DOHH2 (cell line): ENCODE measurements at regions not wholly inside any gene's neighbourhood (a gene's known extent, or its start where the extent isn't known, plus 50 kb on each side); places are given as distances from the start of the nearest gene placed in this dataset.

Experiments used
- H3F3A ChIP-seq: fragments of 200-600 bp; sonication (generic), shearing (Covaris generic); 2 replicates; pipeline ENCODE4 v1.6.0; 2016; ENCODE audit warnings: antibody characterized with exemption, mild to moderate bottlenecking; ENCODE audit not compliant: control insufficient read depth, insufficient read depth
- H3K27ac ChIP-seq: fragments of 200-600 bp; sonication (generic); 2 replicates; pipeline ENCODE4 v1.5.1; 2014; ENCODE audit warnings: low read depth, mild to moderate bottlenecking, low read length, moderate library complexity
- H3K27me3 ChIP-seq: fragments of 200-600 bp; sonication (generic); 2 replicates; pipeline ENCODE4 v1.6.1; 2014; ENCODE audit warnings: mild to moderate bottlenecking, low read length, mixed read lengths; ENCODE audit not compliant: control insufficient read depth
- H3K36me3 ChIP-seq: fragments of 200-600 bp; sonication (generic); 2 replicates; pipeline ENCODE4 v1.6.1; 2014; ENCODE audit warnings: mild to moderate bottlenecking, low read length, moderate library complexity, mixed read lengths; ENCODE audit not compliant: control insufficient read depth
- H3K4me1 ChIP-seq: fragments of 200-600 bp; sonication (generic); 2 replicates; pipeline ENCODE4 v1.6.1; 2014; ENCODE audit warnings: mild to moderate bottlenecking, low read length, mixed read lengths; ENCODE audit not compliant: control insufficient read depth
- H3K4me2 ChIP-seq: fragments of 200-600 bp; sonication (generic); 2 replicates; pipeline ENCODE4 v1.6.0; 2014; ENCODE audit warnings: mild to moderate bottlenecking, low read length, moderate library complexity
- H3K4me3 ChIP-seq: fragments of 200-600 bp; sonication (generic); 2 replicates; pipeline ENCODE4 v1.5.1; 2014; ENCODE audit warnings: mild to moderate bottlenecking, low read length, mixed read lengths
- H3K79me2 ChIP-seq: fragments of 200-600 bp; sonication (generic); 2 replicates; pipeline ENCODE4 v1.6.1; 2014; ENCODE audit warnings: mild to moderate bottlenecking, low read length, mixed read lengths; ENCODE audit not compliant: control insufficient read depth
- H3K9me2 ChIP-seq: fragments of 200-600 bp; sonication (generic); replicated peaks from 2 replicates; pipeline ENCODE4 v1.6.1; 2014; ENCODE audit warnings: mild to moderate bottlenecking, low read length, mixed read lengths; ENCODE audit not compliant: control insufficient read depth
- H3K9me3 ChIP-seq: fragments of 200-600 bp; sonication (generic); 2 replicates; pipeline ENCODE4 v1.6.1; 2014; ENCODE audit warnings: antibody characterized with exemption, low read length, mixed read lengths; ENCODE audit not compliant: control insufficient read depth, insufficient read depth
- H4K20me1 ChIP-seq: fragments of 200-600 bp; sonication (generic); 2 replicates; pipeline ENCODE4 v1.6.0; 2014; ENCODE audit warnings: low read depth, mild to moderate bottlenecking, antibody characterized with exemption, low read length, moderate library complexity; ENCODE audit not compliant: control insufficient read depth, insufficient read depth
- CTCF ChIP-seq: fragments of 200-600 bp; sonication (generic); IDR thresholded peaks from one replicate; pipeline ENCODE4 v1.5.1; 2014; ENCODE audit warnings: antibody characterized with exemption, mild to moderate bottlenecking, low read depth, low read length; ENCODE audit not compliant: poor library complexity, severe bottlenecking
- EZH2phosphoT487 ChIP-seq: fragments of 200-600 bp; sonication (generic); IDR thresholded peaks from 2 replicates; pipeline ENCODE4 v1.6.1; 2017; ENCODE audit warnings: borderline replicate concordance, mild to moderate bottlenecking, antibody characterized with exemption, low read length, moderate library complexity, mixed read lengths

GRCh38 chr16:76900285-76901263 is 290.4 kb upstream of the MON1B start:
- Histone ChIP-seq H3F3A (no peaks in the 10 kb centered on the region), H3K79me2 (no peaks in the 10 kb centered on the region)
- TF ChIP-seq EZH2phosphoT487 (no peak), CTCF (no peak)

DNA sequence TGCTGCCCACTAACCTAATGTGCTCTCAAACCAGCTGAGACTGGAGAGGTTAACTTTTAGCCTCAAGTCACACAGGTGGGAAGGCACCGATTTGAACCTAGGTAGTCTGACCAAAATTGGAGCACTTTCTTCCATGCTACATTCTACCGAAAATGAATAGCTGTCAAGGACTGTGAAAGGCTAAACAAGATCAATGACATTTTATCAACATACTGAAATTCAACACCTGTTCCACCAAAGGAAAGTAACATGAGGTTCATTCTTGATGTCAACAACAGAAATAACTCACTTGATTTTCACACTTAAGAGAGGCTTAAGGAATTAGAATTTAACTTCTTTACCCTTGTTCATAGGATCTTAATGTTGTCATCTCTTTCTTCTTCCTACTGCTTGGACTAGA is 284.4 kb upstream of the MON1B start:
- no peaks in the 10 kb centered on the region for H3K4me1 ChIP-seq
- H3K4me2 ChIP-seq = no peak overlapping the region
- no peak overlapping the region for H3K4me3 ChIP-seq
- H3K9me2 ChIP-seq = no peaks in the 10 kb centered on the region
- H3F3A ChIP-seq = no peaks in the 10 kb centered on the region
- no peak overlapping the region for H3K27ac ChIP-seq
- TF ChIP-seq EZH2phosphoT487 (no peak), CTCF (no peak)
- H3K36me3 ChIP-seq = no peaks in the 10 kb centered on the region
- no peaks in the 10 kb centered on the region for H3K27me3 ChIP-seq
- H3K79me2 ChIP-seq = no peaks in the 10 kb centered on the region
- H3K9me3 ChIP-seq = no peaks in the 10 kb centered on the region
- H4K20me1 ChIP-seq = no peaks in the 10 kb centered on the region

More at GRCh38 chr16:76900285-76901263, 290.4 kb upstream of the MON1B start:
- Histone ChIP-seq H3K36me3 (no peaks in the 10 kb centered on the region), H4K20me1 (no peaks in the 10 kb centered on the region), H3K4me2 (no peak overlapping the region), H3K4me3 (no peak overlapping the region), H3K9me2 (no peaks in the 10 kb centered on the region), H3K27ac (no peak overlapping the region), H3K27me3 (no peaks in the 10 kb centered on the region), H3K4me1 (0 out of 2 replicates have a peak, but pooled peaks cover 5% of the 10 kb centered on the region), H3K9me3 (no peaks in the 10 kb centered on the region)

DNA sequence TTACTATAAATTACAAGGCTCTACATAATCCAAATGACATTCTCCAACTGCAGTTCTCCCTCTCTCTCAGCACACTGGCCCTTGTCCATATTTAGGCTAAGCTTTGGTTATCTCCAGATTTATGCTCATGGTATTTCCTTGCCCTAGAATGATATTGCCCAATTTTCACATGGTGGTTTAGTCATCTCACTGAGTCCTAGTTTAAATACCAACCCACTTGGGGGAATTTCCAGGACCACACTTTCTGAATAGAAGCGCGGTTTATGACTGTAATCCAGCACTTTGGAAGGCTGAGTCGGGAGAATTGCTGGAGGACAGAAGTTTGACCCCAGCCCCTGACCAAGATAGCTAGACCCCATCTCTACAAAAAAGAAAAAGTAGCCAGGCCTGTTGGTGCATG is 280.1 kb upstream of the MON1B start:
- Histone ChIP-seq H3K4me2 (no peak overlapping the region), H4K20me1 (no peaks in the 10 kb centered on the region), H3K9me3 (no peaks in the 10 kb centered on the region), H3K4me3 (no peak overlapping the region), H3K4me1 (no peaks in the 10 kb centered on the region), H3F3A (no peaks in the 10 kb centered on the region), H3K9me2 (no peaks in the 10 kb centered on the region), H3K27me3 (no peaks in the 10 kb centered on the region), H3K27ac (no peak overlapping the region), H3K79me2 (no peaks in the 10 kb centered on the region), H3K36me3 (no peaks in the 10 kb centered on the region)
- TF ChIP-seq CTCF (no peak), EZH2phosphoT487 (no peak)
